Heart left ventricle (tissue), 16 donors: ENCODE measurements at regions not wholly inside any gene's neighbourhood (a gene's known extent, or its start where the extent isn't known, plus 50 kb on each side); places are given as distances from the start of the nearest gene placed in this dataset.
A peak's percentile ranks its signal among the peaks of the same experiment; 100 is the strongest.

ENCODE experiments used
- ATAC-seq, 4 donors: fragments of 200-7000 bp; cut with Tn5 transposase; one replicate each; pipeline ENCODE4 v1.9.1; 2020 to 2022; ENCODE audit warnings: moderate library complexity in 4 of 4, mild to moderate bottlenecking in 3 of 4, moderate number of reproducible peaks in 1 of 4
- DNase-seq, 5 donors: peaks; one replicate each; pipeline ENCODE4 v3.0.0-alpha.2; 2020
- H3K27ac ChIP-seq, 12 donors: fragments of 200-600 bp; sonication (generic) in 4 of 12; one replicate each; pipeline versions ENCODE4 v1.5.0 to v1.8.0; 2016 to 2022; ENCODE audit warnings: mild to moderate bottlenecking in 2 of 12
- H3K27me3 ChIP-seq, 9 donors: fragments of 200-600 bp; sonication (generic) in 2 of 9; one replicate each; pipeline versions ENCODE4 v1.5.1 to v1.8.0; 2016 to 2022; ENCODE audit warnings: mild to moderate bottlenecking in 3 of 9
- H3K36me3 ChIP-seq, 9 donors: fragments of 200-600 bp; sonication (generic) in 2 of 9; one replicate each; pipeline versions ENCODE4 v1.5.0 to v1.8.0; 2018 to 2022; ENCODE audit warnings: mild to moderate bottlenecking in 2 of 9
- H3K4me1 ChIP-seq, 12 donors: fragments of 200-600 bp; sonication (generic) in 4 of 12; one replicate each; pipeline versions ENCODE4 v1.5.0 to v1.8.0; 2016 to 2022; ENCODE audit warnings: mild to moderate bottlenecking in 3 of 12
- H3K4me3 ChIP-seq, 12 donors: fragments of 200-600 bp; sonication (generic) in 4 of 12; one replicate each; pipeline versions ENCODE4 v1.5.0 to v1.8.0; 2017 to 2022; ENCODE audit warnings: mild to moderate bottlenecking in 9 of 12, moderate library complexity in 4 of 12
- H3K9me3 ChIP-seq, 12 donors: fragments of 200-600 bp; sonication (generic) in 4 of 12; one replicate each; pipeline versions ENCODE4 v1.5.0 to v1.8.0; 2016 to 2022; ENCODE audit warnings: mild to moderate bottlenecking in 1 of 12
- CTCF ChIP-seq, 12 donors: fragments of 200-600 bp; sonication (generic) in 4 of 12; IDR thresholded peaks; one replicate each; pipeline versions ENCODE4 v1.5.0 to v1.8.0; 2018 to 2022; ENCODE audit warnings: antibody characterized with exemption in 12 of 12, mild to moderate bottlenecking in 5 of 12
- POLR2A ChIP-seq, 2 donors: fragments of 450-650 bp; IDR thresholded peaks; one replicate each; pipeline ENCODE4 v1.6.1; 2017; ENCODE audit warnings: antibody characterized with exemption in 2 of 2, mild to moderate bottlenecking in 2 of 2, moderate library complexity in 2 of 2
- WGBS, 4 donors: extraction: QIAGEN DNeasy Blood & Tissue Kit in 2 of 4; methylation state at CpG; one replicate each; pipeline versions ENCODE4 v1.1.5 to v1.1.7; 2013 to 2018; 5-methylcytosine and 5-hydroxymethylcytosine counted together
- intact Hi-C, 10 donors: fragments of 100-400 bp; cut with DNase I; formaldehyde crosslinking; loops; one replicate each; pipeline versions ENCODE4 v1.11.1 to v1.14.2; 2022
- donor health status: ischemic (EF 13 %, LVEDD 7.1; RV severe dilation, severe dysfunction).
- donor health status: healthy with polysubstance abuse.
- donor health status: DM: no; HTN: yes; CAD: no.
- donor health status: DM: no; HTN: no; CAD: no.
- donor health status: ischemic (EF 25% LVEDD 6.9; RV normal size, moderate dysfunction).
- donor health status: ischemic (EF 25% LVEDD 5.7; RV mildly dilated, moderate dysfunction).
- donor health status: healthy.
- donor health status: DM: yes; HTN: yes; CAD: no.
- donor health status: ischemic (EF 35%, LVEDD 5.7; RV mildly dilated, moderate dysfunction).
- donor health status: nonischemic (EF 11% LVEDD 7.7; RV severe dilation, severe dysfunction).
- donor health status: DM: yes; HTN: yes; CAD: no.
- donor health status: PGD.
- donor health status: ischemic (EF 29% LVEDD 5.4; RV normal size, mild dysfunction).
- donor health status: nonischemic (EF 23%, LVEDD 6.1; RV moderate dilation, normal function).

DNA sequence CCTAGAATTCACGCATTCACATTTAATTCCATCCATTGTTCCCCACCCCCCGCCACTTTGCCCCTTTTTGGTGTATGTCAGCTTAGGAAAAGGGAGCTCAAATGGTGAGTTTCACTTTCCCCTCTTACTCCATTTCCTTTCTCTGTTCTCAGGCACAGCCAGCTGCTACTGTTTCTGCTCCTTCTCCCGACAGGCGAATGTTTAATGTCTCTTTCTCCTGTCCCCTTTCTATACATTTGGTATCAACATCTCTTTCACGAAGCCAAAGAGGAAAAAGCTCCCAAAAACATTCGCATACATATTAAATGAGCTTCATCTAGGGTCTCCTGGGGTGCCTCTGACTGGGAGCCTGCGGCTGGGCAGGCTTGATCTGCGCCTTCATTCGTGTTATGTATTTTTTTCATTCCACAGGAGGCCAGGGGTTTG, 124.2 kb upstream of the SATB2 start:
- TF ChIP-seq POLR2A (IDR thresholded peaks at IDR 0.05) (no peak), CTCF (IDR thresholded peaks at IDR 0.05) (no peak)
- Histone ChIP-seq H3K4me3 (peak overlapping the region in 10 of 12 donors; percentile 12 to 55 (median 38)), H3K27ac (no peak overlapping the region), H3K27me3 (peaks cover 0 to 26% (median 0%) of the 10 kb centered on the region in 9 donors), H3K36me3 (no peaks in the 10 kb centered on the region), H3K9me3 (no peaks in the 10 kb centered on the region), H3K4me1 (peaks cover 0 to 8% (median 0%) of the 10 kb centered on the region in 12 donors)
- WGBS, 4 donors = 17 to 26% (median 19%) methylated on average over 9 of the region's 9 CpGs
- ATAC-seq = no peak
- DNase-seq = no peak
- intact Hi-C loops = no loop called here

DNA sequence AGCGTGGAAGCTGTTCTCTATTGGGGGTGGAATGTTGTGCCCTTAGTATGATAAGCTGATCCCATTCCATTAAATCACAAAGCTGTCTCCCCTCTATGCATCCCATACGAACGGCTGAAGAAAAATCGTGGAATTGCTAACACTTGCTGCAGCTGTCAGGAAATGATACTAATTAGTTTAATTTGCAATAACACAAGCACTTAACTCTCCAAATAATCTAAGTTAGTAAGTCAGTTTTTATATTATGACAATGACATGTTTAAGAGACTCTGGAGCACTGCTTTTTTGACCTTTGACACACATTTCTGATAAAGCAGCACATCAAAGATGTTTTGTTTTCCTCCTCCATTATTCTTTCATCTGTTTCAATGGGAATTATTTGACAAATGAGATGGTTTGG, 123.7 kb upstream of the SATB2 start:
- H3K9me3 ChIP-seq = no peaks in the 10 kb centered on the region
- peaks cover 0 to 26% (median 0%) of the 10 kb centered on the region in 9 donors for H3K27me3 ChIP-seq
- H3K4me3 ChIP-seq = peak overlapping the region in 10 of 12 donors; percentile 12 to 55 (median 38)
- peaks cover 0 to 8% (median 0%) of the 10 kb centered on the region in 12 donors for H3K4me1 ChIP-seq
- no peaks in the 10 kb centered on the region for H3K36me3 ChIP-seq
- ATAC-seq (no peak), DNase-seq (no peak)
- intact Hi-C loops = no loop called here
- H3K27ac ChIP-seq = peak overlapping the region in 1 of 12 donors; percentile 5
- TF ChIP-seq CTCF (IDR thresholded peaks at IDR 0.05) (no peak), POLR2A (IDR thresholded peaks at IDR 0.05) (no peak)
- WGBS, 4 donors = 37 to 49% (median 41%) methylated on average over 4 of the region's 4 CpGs

DNA sequence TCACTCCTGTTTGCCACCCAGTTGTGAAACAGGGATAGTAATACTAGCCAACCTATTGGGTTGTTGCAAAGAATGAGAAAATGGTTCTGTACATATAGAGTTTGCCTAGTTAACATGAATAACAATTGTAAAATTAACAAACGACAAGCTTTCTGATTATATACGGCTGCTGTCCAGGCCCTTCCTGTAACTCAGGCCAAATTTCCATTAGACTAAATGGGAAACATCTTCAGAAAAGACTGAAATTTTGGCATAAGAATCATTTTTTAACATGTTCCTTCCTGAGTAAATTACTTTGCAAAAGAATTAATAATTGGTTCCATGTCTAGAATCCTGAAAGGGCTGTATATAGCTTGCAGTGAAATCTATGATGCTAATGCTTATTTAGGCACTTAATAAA, 117.7 kb upstream of the SATB2 start:
- intact Hi-C loops = no loop called here
- H3K4me1 ChIP-seq = no peaks in the 10 kb centered on the region
- DNase-seq (no peak), ATAC-seq (no peak)
- no peak overlapping the region for H3K4me3 ChIP-seq
- 42 to 61% (median 53%) methylated on average over 2 of the region's 2 CpGs for WGBS, 4 donors
- no peak for TF ChIP-seq POLR2A (IDR thresholded peaks at IDR 0.05)
- TF ChIP-seq CTCF (IDR thresholded peaks at IDR 0.05) = no peak
- peaks cover 0 to 12% (median 0%) of the 10 kb centered on the region in 9 donors for H3K27me3 ChIP-seq
- H3K9me3 ChIP-seq = no peaks in the 10 kb centered on the region
- no peak overlapping the region for H3K27ac ChIP-seq
- no peaks in the 10 kb centered on the region for H3K36me3 ChIP-seq

GRCh38 chr2:199572571-199572970, 114.8 kb upstream of the SATB2 start:
- DNase-seq (no peak), ATAC-seq (no peak)
- intact Hi-C loops = no loop called here
- 70 to 92% (median 82%) methylated on average over 1 of the region's 1 CpG for WGBS, 4 donors
- TF ChIP-seq POLR2A (IDR thresholded peaks at IDR 0.05) (no peak), CTCF (IDR thresholded peaks at IDR 0.05) (no peak)
- Histone ChIP-seq H3K27me3 (peaks cover 0 to 4% (median 0%) of the 10 kb centered on the region in 9 donors), H3K27ac (no peak overlapping the region), H3K4me3 (no peak overlapping the region), H3K4me1 (no peaks in the 10 kb centered on the region), H3K9me3 (no peaks in the 10 kb centered on the region), H3K36me3 (no peaks in the 10 kb centered on the region)
